PC-3 (cell line): ENCODE measurements at regions not wholly inside any gene's neighbourhood (a gene's known extent, or its start where the extent isn't known, plus 50 kb on each side); places are given as distances from the start of the nearest gene placed in this dataset.

Experiments
- EZH2 ChIP-seq: fragments of 300-600 bp; sonication (generic); IDR thresholded peaks from one replicate; pipeline ENCODE4 v1.6.1; 2017; ENCODE audit warnings: antibody characterized with exemption, mild to moderate bottlenecking, low read length; ENCODE audit not compliant: unreplicated experiment
- EZH2phosphoT487 ChIP-seq: fragments of 300-600 bp; sonication (generic); IDR thresholded peaks from 2 replicates; pipeline ENCODE4 v1.6.1; 2018; ENCODE audit warnings: mild to moderate bottlenecking, antibody characterized with exemption, low read length, borderline replicate concordance
- TF ChIP-seq, protein P1 (sequence below): fragments of 300-600 bp; sonication (generic); conservative IDR thresholded peaks from 2 replicates; pipeline ENCODE4 v1.5.1; 2017; ENCODE audit warnings: antibody characterized with exemption, low read depth, mild to moderate bottlenecking, low read length

DNA sequence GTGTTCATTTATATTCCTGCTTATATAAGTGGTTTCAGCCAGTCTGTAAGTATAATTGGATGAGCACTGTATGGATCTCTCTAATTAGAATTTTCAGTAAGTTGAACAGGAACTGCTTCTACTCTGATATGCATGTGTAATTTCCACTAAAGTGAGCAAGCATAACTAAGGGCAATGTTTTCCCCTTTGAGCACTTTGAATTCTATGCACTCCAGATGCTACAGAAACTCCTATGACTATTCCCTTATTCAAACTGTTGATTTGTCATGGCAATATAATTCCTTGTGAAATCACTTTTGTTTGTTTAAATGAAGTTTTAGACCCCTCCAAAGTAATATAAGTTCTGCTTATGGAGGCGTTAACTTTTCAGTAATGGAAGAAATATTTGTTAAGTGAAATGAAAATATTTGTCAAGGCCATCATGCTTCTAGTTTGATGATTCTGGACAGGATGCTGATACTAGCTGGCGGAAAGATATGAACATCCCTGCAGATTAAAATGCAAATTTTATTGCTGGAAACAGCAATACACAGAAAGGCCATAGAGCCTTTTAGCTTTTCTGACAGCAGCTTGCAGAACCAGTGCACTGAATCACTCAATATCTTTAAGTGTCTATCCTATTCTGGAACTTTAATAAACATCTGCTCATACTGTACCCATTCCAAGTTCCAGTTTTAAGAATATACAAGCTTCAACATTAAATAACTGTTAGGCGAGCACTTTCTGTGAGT, 1460.8 kb downstream of the RAPGEF2 start:
- TF ChIP-seq EZH2 = no peak
- TF ChIP-seq, protein P1, sequence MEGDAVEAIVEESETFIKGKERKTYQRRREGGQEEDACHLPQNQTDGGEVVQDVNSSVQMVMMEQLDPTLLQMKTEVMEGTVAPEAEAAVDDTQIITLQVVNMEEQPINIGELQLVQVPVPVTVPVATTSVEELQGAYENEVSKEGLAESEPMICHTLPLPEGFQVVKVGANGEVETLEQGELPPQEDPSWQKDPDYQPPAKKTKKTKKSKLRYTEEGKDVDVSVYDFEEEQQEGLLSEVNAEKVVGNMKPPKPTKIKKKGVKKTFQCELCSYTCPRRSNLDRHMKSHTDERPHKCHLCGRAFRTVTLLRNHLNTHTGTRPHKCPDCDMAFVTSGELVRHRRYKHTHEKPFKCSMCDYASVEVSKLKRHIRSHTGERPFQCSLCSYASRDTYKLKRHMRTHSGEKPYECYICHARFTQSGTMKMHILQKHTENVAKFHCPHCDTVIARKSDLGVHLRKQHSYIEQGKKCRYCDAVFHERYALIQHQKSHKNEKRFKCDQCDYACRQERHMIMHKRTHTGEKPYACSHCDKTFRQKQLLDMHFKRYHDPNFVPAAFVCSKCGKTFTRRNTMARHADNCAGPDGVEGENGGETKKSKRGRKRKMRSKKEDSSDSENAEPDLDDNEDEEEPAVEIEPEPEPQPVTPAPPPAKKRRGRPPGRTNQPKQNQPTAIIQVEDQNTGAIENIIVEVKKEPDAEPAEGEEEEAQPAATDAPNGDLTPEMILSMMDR = no peak
- no peak for TF ChIP-seq EZH2phosphoT487
